ENCODE measurements at regions not wholly inside any gene's neighbourhood (a gene's known extent, or its start where the extent isn't known, plus 50 kb on each side); places are given as distances from the start of the nearest gene placed in this dataset.

GRCh38 chr7:53437336-53437735 is 401.9 kb downstream of the POM121L12 start:
- BruUV-seq (replicated peaks): no TSS peak
- Histone ChIP-seq H3K4me1 (ENCODE audit: control insufficient read depth in 1 of 2, insufficient read depth in 2 of 2, low read length in 2 of 2) (no peaks in the 10 kb centered on the region), H3K27me3 (ENCODE audit: insufficient read depth, low read length) (no peaks in the 10 kb centered on the region), H3K4me2 (ENCODE audit: low read length) (no peak overlapping the region), H3K9me2 (ENCODE audit: insufficient read depth) (no peaks in the 10 kb centered on the region), H3K9me3 (ENCODE audit: control insufficient read depth in 1 of 2, insufficient read depth in 1 of 2, low read depth in 1 of 2, low read length in 2 of 2) (peaks cover 0 to 12% of the 10 kb centered on the region in 2 experiments; a peak in 2 of 4 replicates), H3K36me3 (ENCODE audit: control insufficient read depth in 1 of 2, insufficient read depth in 2 of 2, low read length in 2 of 2) (no peaks in the 10 kb centered on the region), H4K20me1 (ENCODE audit: insufficient read depth) (no peaks in the 10 kb centered on the region), H3K27ac (ENCODE audit: low read depth, low read length) (no peak overlapping the region), H3K9ac (ENCODE audit: low read length) (no peak overlapping the region), H3K79me2 (ENCODE audit: insufficient read depth, low read length) (no peaks in the 10 kb centered on the region), H3K4me3 (replicated peaks in 1 of 2; ENCODE audit: low read depth in 1 of 2, low read length in 2 of 2) (no peak overlapping the region), H2AFZ (ENCODE audit: low read depth, low read length, poor library complexity, severe bottlenecking) (no peak overlapping the region)
- POLR2A ChIA-PET: no interaction called here
- ATAC-seq (no peak), DNase-seq (ENCODE audit: low read depth, low spot score) (no peak)
- CTCF ChIA-PET: no interaction called here
- TF ChIP-seq YY1 (IDR thresholded peaks at IDR 0.05; ENCODE audit: extremely low read depth, insufficient replicate concordance, low read depth, low read length) (no peak), CTCF (IDR thresholded peaks at IDR 0.05 in 2 of 3, conservative IDR thresholded peaks at IDR 0.05 in 1 of 3; ENCODE audit: borderline replicate concordance in 1 of 3, insufficient read depth in 1 of 3, low read depth in 2 of 3, low read length in 2 of 3) (no peak), CEBPB (IDR thresholded peaks at IDR 0.05; ENCODE audit: low read depth) (no peak), SP1 (IDR thresholded peaks at IDR 0.05; ENCODE audit: low read depth) (no peak), ZFX (IDR thresholded peaks at IDR 0.05) (no peak), CBX3 (IDR thresholded peaks at IDR 0.05; ENCODE audit: low read depth) (no peak), TCF7L2 (IDR thresholded peaks at IDR 0.05; ENCODE audit: borderline replicate concordance, extremely low read depth, insufficient read depth, insufficient read length) (no peak), EZH2 (IDR thresholded peaks at IDR 0.05) (no peak), EZH2phosphoT487 (IDR thresholded peaks at IDR 0.05; ENCODE audit: borderline replicate concordance) (no peak), ZNF274 (IDR thresholded peaks at IDR 0.05; ENCODE audit: low read depth, low read length) (no peak), EGR1 (IDR thresholded peaks at IDR 0.05; ENCODE audit: low read depth) (no peak), SRF (IDR thresholded peaks at IDR 0.05; ENCODE audit: low read depth) (no peak), FOSL1 (IDR thresholded peaks at IDR 0.05; ENCODE audit: low read depth) (no peak), SIN3A (IDR thresholded peaks at IDR 0.05; ENCODE audit: low read depth) (no peak), ATF3 (IDR thresholded peaks at IDR 0.05) (no peak), ELF1 (IDR thresholded peaks at IDR 0.05; ENCODE audit: borderline replicate concordance, low read depth) (no peak), REST (IDR thresholded peaks at IDR 0.05; ENCODE audit: low read depth) (no peak)
- TF ChIP-seq, protein P1, sequence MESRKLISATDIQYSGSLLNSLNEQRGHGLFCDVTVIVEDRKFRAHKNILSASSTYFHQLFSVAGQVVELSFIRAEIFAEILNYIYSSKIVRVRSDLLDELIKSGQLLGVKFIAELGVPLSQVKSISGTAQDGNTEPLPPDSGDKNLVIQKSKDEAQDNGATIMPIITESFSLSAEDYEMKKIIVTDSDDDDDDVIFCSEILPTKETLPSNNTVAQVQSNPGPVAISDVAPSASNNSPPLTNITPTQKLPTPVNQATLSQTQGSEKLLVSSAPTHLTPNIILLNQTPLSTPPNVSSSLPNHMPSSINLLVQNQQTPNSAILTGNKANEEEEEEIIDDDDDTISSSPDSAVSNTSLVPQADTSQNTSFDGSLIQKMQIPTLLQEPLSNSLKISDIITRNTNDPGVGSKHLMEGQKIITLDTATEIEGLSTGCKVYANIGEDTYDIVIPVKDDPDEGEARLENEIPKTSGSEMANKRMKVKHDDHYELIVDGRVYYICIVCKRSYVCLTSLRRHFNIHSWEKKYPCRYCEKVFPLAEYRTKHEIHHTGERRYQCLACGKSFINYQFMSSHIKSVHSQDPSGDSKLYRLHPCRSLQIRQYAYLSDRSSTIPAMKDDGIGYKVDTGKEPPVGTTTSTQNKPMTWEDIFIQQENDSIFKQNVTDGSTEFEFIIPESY (IDR thresholded peaks at IDR 0.05; ENCODE audit: extremely low read depth, insufficient replicate concordance, low read length): no peak
- intact Hi-C loops (cut with micrococcal nuclease): no loop called here
- RAD21 ChIA-PET (ENCODE audit: low non-redundant PET in 1 of 2, low total read pairs in 2 of 2, uncharacterized antibody in 2 of 2, unreplicated experiment in 2 of 2): no interaction called here

All from HCT116 (cell line).